Keratinocyte (primary cell): ENCODE measurements at regions not wholly inside any gene's neighbourhood (a gene's known extent, or its start where the extent isn't known, plus 50 kb on each side); places are given as distances from the start of the nearest gene placed in this dataset.

Source experiments
- EZH2 ChIP-seq: IDR thresholded peaks from one replicate; pipeline ENCODE4 v1.6.1; 2012; ENCODE audit warnings: inconsistent platforms, mild to moderate bottlenecking, low read length, moderate library complexity
- TF ChIP-seq, protein P1 (sequence below), 3 experiments: IDR thresholded peaks in 1 of 3; conservative IDR thresholded peaks in 1 of 3; optimal IDR thresholded peaks in 1 of 3; 2 replicates in 2 of 3; 3 replicates in 1 of 3; pipeline versions ENCODE3 to v1.5.1; 2011; ENCODE audit warnings: low read length in 3 of 3, mild to moderate bottlenecking in 3 of 3, moderate library complexity in 2 of 3, control low read depth in 1 of 3, inconsistent platforms in 1 of 3; ENCODE audit not compliant: insufficient read depth in 2 of 3; ENCODE audit errors: extremely low read depth in 1 of 3

- TF ChIP-seq, protein P1, sequence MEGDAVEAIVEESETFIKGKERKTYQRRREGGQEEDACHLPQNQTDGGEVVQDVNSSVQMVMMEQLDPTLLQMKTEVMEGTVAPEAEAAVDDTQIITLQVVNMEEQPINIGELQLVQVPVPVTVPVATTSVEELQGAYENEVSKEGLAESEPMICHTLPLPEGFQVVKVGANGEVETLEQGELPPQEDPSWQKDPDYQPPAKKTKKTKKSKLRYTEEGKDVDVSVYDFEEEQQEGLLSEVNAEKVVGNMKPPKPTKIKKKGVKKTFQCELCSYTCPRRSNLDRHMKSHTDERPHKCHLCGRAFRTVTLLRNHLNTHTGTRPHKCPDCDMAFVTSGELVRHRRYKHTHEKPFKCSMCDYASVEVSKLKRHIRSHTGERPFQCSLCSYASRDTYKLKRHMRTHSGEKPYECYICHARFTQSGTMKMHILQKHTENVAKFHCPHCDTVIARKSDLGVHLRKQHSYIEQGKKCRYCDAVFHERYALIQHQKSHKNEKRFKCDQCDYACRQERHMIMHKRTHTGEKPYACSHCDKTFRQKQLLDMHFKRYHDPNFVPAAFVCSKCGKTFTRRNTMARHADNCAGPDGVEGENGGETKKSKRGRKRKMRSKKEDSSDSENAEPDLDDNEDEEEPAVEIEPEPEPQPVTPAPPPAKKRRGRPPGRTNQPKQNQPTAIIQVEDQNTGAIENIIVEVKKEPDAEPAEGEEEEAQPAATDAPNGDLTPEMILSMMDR (optimal IDR thresholded peaks at IDR 0.05 in 1 of 3, IDR thresholded peaks at IDR 0.05 in 1 of 3, conservative IDR thresholded peaks at IDR 0.05 in 1 of 3; ENCODE audit: extremely low read depth in 1 of 3, insufficient read depth in 2 of 3, low read length in 3 of 3): no peak
- no peak for TF ChIP-seq EZH2
Observed at GRCh38 chr10:120018695-120019094, 126.2 kb downstream of the SEC23IP start.
